WERI-Rb-1 (cell line): ENCODE measurements at regions not wholly inside any gene's neighbourhood (a gene's known extent, or its start where the extent isn't known, plus 50 kb on each side); places are given as distances from the start of the nearest gene placed in this dataset.

ENCODE experiments used
- DNase-seq: peaks from one replicate; pipeline ENCODE4 v3.0.0-alpha.2; 2020
- H3K27ac ChIP-seq: fragments of 250-450 bp; sonication (Bioruptor Pico); 2 replicates; pipeline ENCODE4 v1.5.1; 2020; ENCODE audit warnings: mild to moderate bottlenecking, moderate library complexity
- H3K27me3 ChIP-seq: fragments of 250-450 bp; sonication (Bioruptor Pico); 2 replicates; pipeline ENCODE4 v1.5.1; 2021; ENCODE audit warnings: mild to moderate bottlenecking, low read depth, moderate library complexity; ENCODE audit not compliant: insufficient read depth, severe bottlenecking
- H3K36me3 ChIP-seq: fragments of 250-450 bp; sonication (Bioruptor Pico); 2 replicates; pipeline ENCODE4 v1.5.1; 2020; ENCODE audit warnings: mild to moderate bottlenecking, moderate library complexity
- H3K4me3 ChIP-seq: 2 replicates; pipeline ENCODE4 v1.5.1; 2011; ENCODE audit warnings: low read depth, mild to moderate bottlenecking, control low read depth, low read length
- H3K9me3 ChIP-seq: fragments of 250-450 bp; sonication (Bioruptor Pico); 2 replicates; pipeline ENCODE4 v1.5.1; 2021; ENCODE audit warnings: mild to moderate bottlenecking, moderate library complexity; ENCODE audit not compliant: severe bottlenecking
- TF ChIP-seq, protein P1 (sequence below): IDR thresholded peaks from 2 replicates; pipeline ENCODE4 v1.5.1; 2011; ENCODE audit warnings: low read depth, mild to moderate bottlenecking, control low read depth, inconsistent platforms, low read length

DNA sequence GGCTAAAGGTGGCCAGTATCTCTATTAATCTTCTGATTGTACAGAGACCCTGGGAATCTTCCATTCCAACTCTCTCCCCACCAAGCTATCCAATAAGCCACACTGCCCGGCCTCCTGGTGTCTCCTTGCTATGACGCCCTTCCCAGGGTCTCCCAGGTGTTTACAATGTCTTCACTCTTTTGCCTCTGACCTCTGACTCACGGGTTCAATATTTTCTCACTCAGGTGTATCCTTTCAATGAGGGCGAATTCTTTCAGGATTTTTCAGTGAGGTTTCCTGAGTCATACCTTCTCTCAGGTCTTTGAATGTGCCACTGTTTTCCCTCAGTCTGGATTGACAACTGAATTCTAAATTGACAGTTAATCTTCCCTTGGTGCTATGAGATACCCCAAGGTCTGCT, 53.7 kb upstream of the IRX4 start:
- Histone ChIP-seq H3K36me3 (no peaks in the 10 kb centered on the region), H3K4me3 (no peak overlapping the region), H3K27me3 (peaks cover 97% of the 10 kb centered on the region), H3K27ac (no peak overlapping the region), H3K9me3 (no peaks in the 10 kb centered on the region)
- DNase-seq, result no peak
- TF ChIP-seq, protein P1, sequence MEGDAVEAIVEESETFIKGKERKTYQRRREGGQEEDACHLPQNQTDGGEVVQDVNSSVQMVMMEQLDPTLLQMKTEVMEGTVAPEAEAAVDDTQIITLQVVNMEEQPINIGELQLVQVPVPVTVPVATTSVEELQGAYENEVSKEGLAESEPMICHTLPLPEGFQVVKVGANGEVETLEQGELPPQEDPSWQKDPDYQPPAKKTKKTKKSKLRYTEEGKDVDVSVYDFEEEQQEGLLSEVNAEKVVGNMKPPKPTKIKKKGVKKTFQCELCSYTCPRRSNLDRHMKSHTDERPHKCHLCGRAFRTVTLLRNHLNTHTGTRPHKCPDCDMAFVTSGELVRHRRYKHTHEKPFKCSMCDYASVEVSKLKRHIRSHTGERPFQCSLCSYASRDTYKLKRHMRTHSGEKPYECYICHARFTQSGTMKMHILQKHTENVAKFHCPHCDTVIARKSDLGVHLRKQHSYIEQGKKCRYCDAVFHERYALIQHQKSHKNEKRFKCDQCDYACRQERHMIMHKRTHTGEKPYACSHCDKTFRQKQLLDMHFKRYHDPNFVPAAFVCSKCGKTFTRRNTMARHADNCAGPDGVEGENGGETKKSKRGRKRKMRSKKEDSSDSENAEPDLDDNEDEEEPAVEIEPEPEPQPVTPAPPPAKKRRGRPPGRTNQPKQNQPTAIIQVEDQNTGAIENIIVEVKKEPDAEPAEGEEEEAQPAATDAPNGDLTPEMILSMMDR, result no peak

DNA sequence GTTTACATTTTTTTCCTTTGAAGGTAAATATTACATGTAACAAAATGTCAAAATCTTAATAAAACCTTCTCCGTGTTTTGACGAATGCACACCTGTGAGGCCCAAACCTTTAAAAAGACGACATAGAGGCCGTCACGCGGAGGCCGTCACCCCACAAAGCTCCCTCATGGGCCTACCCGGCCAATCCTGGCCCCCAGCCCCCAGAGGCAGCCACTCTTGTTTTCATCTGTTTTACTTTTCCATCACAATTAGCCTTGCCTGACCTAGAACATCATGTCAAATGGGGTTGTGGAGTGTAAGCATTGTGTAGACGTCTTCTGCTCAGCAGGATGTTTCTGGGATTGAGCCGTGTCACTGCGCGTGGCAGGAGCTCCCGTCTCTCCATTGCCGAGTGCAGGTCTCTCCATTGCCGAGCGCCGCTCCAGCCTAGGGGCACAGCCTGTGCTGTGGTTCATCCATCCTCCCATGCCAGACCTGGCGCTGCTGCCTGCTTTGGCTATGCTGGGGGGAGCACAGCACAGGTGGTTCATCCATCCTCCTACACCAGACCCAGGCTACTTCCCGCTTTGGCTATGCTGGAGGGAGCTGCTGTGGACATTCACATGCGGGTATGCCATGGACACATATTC, 52.2 kb upstream of the IRX4 start:
- TF ChIP-seq, protein P1, result no peak
- no peak overlapping the region for H3K27ac ChIP-seq
- peaks cover 98% of the 10 kb centered on the region for H3K27me3 ChIP-seq
- no peaks in the 10 kb centered on the region for H3K36me3 ChIP-seq
- H3K9me3 ChIP-seq, result peaks cover 4% of the 10 kb centered on the region
- DNase-seq, result no peak
- H3K4me3 ChIP-seq, result no peak overlapping the region

DNA sequence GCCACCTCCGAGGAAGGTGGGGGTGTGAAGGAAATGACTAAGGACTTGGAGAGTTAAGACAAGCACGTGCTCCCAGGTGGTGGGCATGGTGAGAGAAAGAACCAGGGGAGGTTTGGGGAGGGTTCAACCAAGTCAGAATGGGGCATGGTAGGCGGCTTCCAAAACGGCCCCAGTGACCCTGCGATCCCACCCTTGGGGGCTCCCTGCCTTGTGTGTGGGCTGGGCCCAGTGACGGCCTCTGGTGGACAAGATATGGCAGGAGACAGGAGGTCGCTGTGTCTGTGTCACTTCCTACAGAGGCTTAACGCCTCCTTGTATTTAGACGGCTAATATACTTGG, 51.3 kb upstream of the IRX4 start:
- TF ChIP-seq, protein P1, result no peak
- Histone ChIP-seq H3K4me3 (no peak overlapping the region), H3K9me3 (peaks cover 4% of the 10 kb centered on the region), H3K36me3 (no peaks in the 10 kb centered on the region), H3K27me3 (peaks cover 94% of the 10 kb centered on the region), H3K27ac (no peak overlapping the region)
- DNase-seq, result no peak

DNA sequence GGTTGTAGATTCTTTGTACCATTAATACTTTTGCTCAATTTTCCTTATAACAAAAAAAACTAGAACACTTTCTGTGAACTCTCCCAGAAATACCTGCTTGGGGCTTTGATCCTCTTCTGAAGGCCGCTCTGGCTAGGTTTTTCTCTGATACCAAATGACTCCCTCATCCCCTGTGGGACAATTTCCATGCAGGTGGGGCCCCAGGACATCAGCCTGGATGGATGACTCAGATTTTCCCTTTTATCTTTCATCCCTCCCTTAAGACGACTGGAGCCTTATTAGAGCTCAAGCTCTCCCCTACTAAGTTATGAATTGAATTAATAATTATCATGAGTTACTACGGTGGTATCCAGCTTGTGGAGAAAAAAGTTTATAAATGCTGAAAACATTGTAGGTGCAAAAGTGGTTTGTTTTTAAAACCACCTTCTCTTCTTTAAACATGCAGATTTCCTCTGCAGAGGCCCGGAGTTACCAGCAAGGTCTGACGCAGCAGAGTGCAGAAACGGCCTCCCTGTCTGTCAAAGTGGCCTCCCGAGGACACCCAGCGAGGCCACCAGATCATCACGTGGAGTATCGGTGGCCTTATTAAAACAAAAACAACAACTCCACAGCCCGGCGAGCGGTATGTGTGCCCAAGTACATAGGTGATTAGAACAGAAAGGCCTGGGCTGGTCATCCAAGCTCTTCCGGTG, 50.8 kb upstream of the IRX4 start:
- H3K27ac ChIP-seq, result no peak overlapping the region
- TF ChIP-seq, protein P1, result no peak
- H3K36me3 ChIP-seq, result no peaks in the 10 kb centered on the region
- no peak overlapping the region for H3K4me3 ChIP-seq
- no peak for DNase-seq
- H3K9me3 ChIP-seq, result peaks cover 4% of the 10 kb centered on the region
- H3K27me3 ChIP-seq, result peaks cover 94% of the 10 kb centered on the region
